GM18868 (cell line): ENCODE measurements at regions not wholly inside any gene's neighbourhood (a gene's known extent, or its start where the extent isn't known, plus 50 kb on each side); places are given as distances from the start of the nearest gene placed in this dataset.

ENCODE experiments used
- ATAC-seq: cut with Tn5 transposase; IDR thresholded peaks from one replicate; pipeline ENCODE4 v1.9.1; 2021; ENCODE audit warnings: mild to moderate bottlenecking, moderate library complexity; ENCODE audit not compliant: unreplicated experiment

- ATAC-seq = no peak
These were observed 53.7 kb upstream of the RPL38 start for GRCh38 chr17:74149597-74150427.

GRCh38 chr17:74150428-74151025, 53.0 kb upstream of the RPL38 start:
- no peak for ATAC-seq

GRCh38 chr17:74151551-74152315, 51.7 kb upstream of the RPL38 start:
- no peak for ATAC-seq

- ATAC-seq = no peak
These were observed 50.7 kb upstream of the RPL38 start for GRCh38 chr17:74152591-74153455.

DNA sequence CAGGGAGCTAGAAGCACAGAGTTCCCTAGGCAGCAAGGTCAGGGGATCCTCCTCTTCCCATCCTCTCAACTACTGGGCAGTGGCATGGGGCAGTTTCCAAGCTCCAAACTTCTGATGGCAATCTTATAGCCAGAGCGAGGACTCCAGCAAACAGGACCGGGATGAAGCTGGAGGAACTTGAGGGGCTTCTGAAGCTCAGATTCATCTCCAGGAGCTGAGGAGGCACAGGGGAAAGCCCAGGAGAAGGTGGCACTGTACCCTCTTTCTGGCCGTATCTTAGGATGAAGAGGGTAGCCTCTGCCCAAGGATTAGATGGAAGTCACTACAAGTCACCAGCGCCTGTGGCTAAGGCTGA, 50.0 kb upstream of the RPL38 start:
- no peak for ATAC-seq
